ENCODE measurements at regions not wholly inside any gene's neighbourhood (a gene's known extent, or its start where the extent isn't known, plus 50 kb on each side); places are given as distances from the start of the nearest gene placed in this dataset.
"Not testable (repeated sequence)": the region's sequence is repeated elsewhere in the genome, so short reads cannot be mapped to it uniquely, and the experiment has no call there.

DNA sequence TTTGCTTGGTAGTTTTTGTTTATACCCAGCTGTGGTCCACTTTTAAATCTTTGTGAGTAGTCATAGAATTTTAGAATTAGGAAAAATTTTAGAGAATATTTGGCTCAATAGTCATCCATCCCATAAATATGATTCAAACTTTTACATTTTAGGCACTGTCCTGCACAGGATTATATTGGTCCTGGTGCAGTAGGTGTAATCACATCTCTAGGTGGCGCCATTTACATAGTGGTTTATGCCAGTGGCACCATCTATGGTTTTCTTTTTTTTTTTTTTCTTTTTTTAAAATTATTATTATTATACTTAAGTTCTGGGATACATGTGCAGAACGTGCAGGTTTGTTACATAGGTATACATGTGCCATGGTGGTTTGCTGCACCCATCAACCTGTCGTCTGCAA is 260.7 kb upstream of the KCNN2 start:
- Histone ChIP-seq H3K9ac (ENCODE audit: low read length) (no peak overlapping the region), H3K27ac (ENCODE audit: low read depth, low read length) (no peak overlapping the region), H3K9me3 (ENCODE audit: low read length) (no peaks in the 10 kb centered on the region), H3K4me3 (ENCODE audit: low read depth in 1 of 2, low read length in 2 of 2) (no peak overlapping the region), H3K27me3 (ENCODE audit: control insufficient read depth in 1 of 2, insufficient read depth in 2 of 2, low read length in 2 of 2) (no peaks in the 10 kb centered on the region), H3K36me3 (ENCODE audit: insufficient read depth, low read length) (no peaks in the 10 kb centered on the region), H3K4me1 (ENCODE audit: insufficient read depth, low read length) (no peaks in the 10 kb centered on the region)

- no peak overlapping the region for H3K27ac ChIP-seq (ENCODE audit: low read depth, low read length)
These were observed 248.3 kb upstream of the KCNN2 start for GRCh38 chr5:114113604-114114003.

GRCh38 chr5:114116981-114117380 is 244.9 kb upstream of the KCNN2 start:
- Histone ChIP-seq H3K9ac (ENCODE audit: low read length) (no peak overlapping the region), H3K36me3 (ENCODE audit: insufficient read depth, low read length) (no peaks in the 10 kb centered on the region), H3K27me3 (ENCODE audit: control insufficient read depth in 1 of 2, insufficient read depth in 2 of 2, low read length in 2 of 2) (no peaks in the 10 kb centered on the region), H3K4me3 (ENCODE audit: low read depth in 1 of 2, low read length in 2 of 2) (no peak overlapping the region), H3K9me3 (ENCODE audit: low read length) (no peaks in the 10 kb centered on the region), H3K27ac (ENCODE audit: low read depth, low read length) (no peak overlapping the region), H3K4me1 (ENCODE audit: insufficient read depth, low read length) (no peaks in the 10 kb centered on the region)

More at GRCh38 chr5:114113604-114114003, 248.3 kb upstream of the KCNN2 start:
- Histone ChIP-seq H3K36me3 (ENCODE audit: insufficient read depth, low read length) (no peaks in the 10 kb centered on the region), H3K4me1 (ENCODE audit: insufficient read depth, low read length) (no peaks in the 10 kb centered on the region), H3K9ac (ENCODE audit: low read length) (no peak overlapping the region), H3K4me3 (ENCODE audit: low read depth in 1 of 2, low read length in 2 of 2) (no peak overlapping the region), H3K27me3 (ENCODE audit: control insufficient read depth in 1 of 2, insufficient read depth in 2 of 2, low read length in 2 of 2) (no peaks in the 10 kb centered on the region), H3K9me3 (ENCODE audit: low read length) (no peaks in the 10 kb centered on the region)

DNA sequence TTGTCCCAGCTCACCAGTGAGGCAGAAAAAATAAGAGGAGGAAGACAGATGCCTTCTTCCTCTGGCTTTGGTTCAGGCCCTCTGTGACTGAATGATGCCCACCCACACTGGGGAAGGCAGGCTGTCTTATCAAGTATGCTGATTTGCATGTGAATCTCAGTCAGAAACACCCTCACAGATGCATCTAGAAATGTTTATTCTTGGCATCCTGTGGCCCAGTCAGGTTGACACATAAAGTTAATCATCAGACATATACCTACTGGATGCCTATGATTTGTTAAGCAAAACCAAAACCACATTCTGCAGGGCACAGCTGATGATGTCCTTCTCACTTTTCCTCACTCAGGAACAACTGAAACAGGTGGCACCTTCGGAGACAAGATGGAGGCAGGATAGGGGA is 243.4 kb upstream of the KCNN2 start:
- Histone ChIP-seq H3K27me3 (ENCODE audit: control insufficient read depth in 1 of 2, insufficient read depth in 2 of 2, low read length in 2 of 2) (no peaks in the 10 kb centered on the region), H3K4me1 (ENCODE audit: insufficient read depth, low read length) (no peaks in the 10 kb centered on the region), H3K36me3 (ENCODE audit: insufficient read depth, low read length) (no peaks in the 10 kb centered on the region), H3K27ac (ENCODE audit: low read depth, low read length) (no peak overlapping the region), H3K4me3 (ENCODE audit: low read depth in 1 of 2, low read length in 2 of 2) (no peak overlapping the region), H3K9me3 (ENCODE audit: low read length) (no peaks in the 10 kb centered on the region), H3K9ac (ENCODE audit: low read length) (no peak overlapping the region)

GRCh38 chr5:114120166-114120565 is 241.7 kb upstream of the KCNN2 start:
- no peaks in the 10 kb centered on the region for H3K36me3 ChIP-seq (ENCODE audit: insufficient read depth, low read length)
- no peaks in the 10 kb centered on the region for H3K27me3 ChIP-seq (ENCODE audit: control insufficient read depth in 1 of 2, insufficient read depth in 2 of 2, low read length in 2 of 2)
- H3K4me3 ChIP-seq (ENCODE audit: low read depth in 1 of 2, low read length in 2 of 2), result no peak overlapping the region
- no peak overlapping the region for H3K27ac ChIP-seq (ENCODE audit: low read depth, low read length)
- H3K4me1 ChIP-seq (ENCODE audit: insufficient read depth, low read length), result no peaks in the 10 kb centered on the region
- H3K9ac ChIP-seq (ENCODE audit: low read length), result no peak overlapping the region
- no peaks in the 10 kb centered on the region for H3K9me3 ChIP-seq (ENCODE audit: low read length)

DNA sequence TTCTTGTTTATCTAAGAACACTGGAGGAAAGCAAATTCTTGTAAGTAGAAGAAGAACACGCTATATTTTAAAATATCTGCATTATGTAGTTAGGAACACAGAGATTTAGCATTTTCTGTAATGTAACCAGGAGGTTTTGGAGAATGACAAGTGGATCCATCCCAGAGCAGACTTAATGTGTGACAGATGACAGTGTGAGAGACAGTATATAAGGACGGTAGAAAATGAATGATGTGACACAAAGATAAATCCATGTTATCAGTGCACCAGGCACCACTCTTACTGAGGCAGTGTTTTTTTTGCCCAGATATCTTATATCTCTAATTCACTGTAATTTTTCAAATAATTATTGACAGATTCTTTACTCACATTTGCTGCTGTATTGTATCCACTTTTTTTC is 239.0 kb upstream of the KCNN2 start:
- no peaks in the 10 kb centered on the region for H3K27me3 ChIP-seq (ENCODE audit: control insufficient read depth in 1 of 2, insufficient read depth in 2 of 2, low read length in 2 of 2)
- H3K36me3 ChIP-seq (ENCODE audit: insufficient read depth, low read length), result no peaks in the 10 kb centered on the region
- no peak overlapping the region for H3K27ac ChIP-seq (ENCODE audit: low read depth, low read length)
- no peak overlapping the region for H3K9ac ChIP-seq (ENCODE audit: low read length)
- no peaks in the 10 kb centered on the region for H3K4me1 ChIP-seq (ENCODE audit: insufficient read depth, low read length)
- no peaks in the 10 kb centered on the region for H3K9me3 ChIP-seq (ENCODE audit: low read length)
- H3K4me3 ChIP-seq (ENCODE audit: low read depth in 1 of 2, low read length in 2 of 2), result no peak overlapping the region

- Histone ChIP-seq H3K9ac (ENCODE audit: low read length) (no peak overlapping the region), H3K27me3 (ENCODE audit: control insufficient read depth in 1 of 2, insufficient read depth in 2 of 2, low read length in 2 of 2) (no peaks in the 10 kb centered on the region), H3K4me1 (ENCODE audit: insufficient read depth, low read length) (no peaks in the 10 kb centered on the region), H3K9me3 (ENCODE audit: low read length) (no peaks in the 10 kb centered on the region), H3K4me3 (ENCODE audit: low read depth in 1 of 2, low read length in 2 of 2) (no peak overlapping the region), H3K27ac (ENCODE audit: low read depth, low read length) (no peak overlapping the region), H3K36me3 (ENCODE audit: insufficient read depth, low read length) (no peaks in the 10 kb centered on the region)
These were observed 238.2 kb upstream of the KCNN2 start for GRCh38 chr5:114123654-114124053.

- Histone ChIP-seq H3K27ac (ENCODE audit: low read depth, low read length) (no peak overlapping the region), H3K9me3 (ENCODE audit: low read length) (no peaks in the 10 kb centered on the region), H3K9ac (ENCODE audit: low read length) (no peak overlapping the region), H3K4me3 (ENCODE audit: low read depth in 1 of 2, low read length in 2 of 2) (no peak overlapping the region), H3K27me3 (ENCODE audit: control insufficient read depth in 1 of 2, insufficient read depth in 2 of 2, low read length in 2 of 2) (no peaks in the 10 kb centered on the region), H3K4me1 (ENCODE audit: insufficient read depth, low read length) (no peaks in the 10 kb centered on the region), H3K36me3 (ENCODE audit: insufficient read depth, low read length) (no peaks in the 10 kb centered on the region)
These were observed 215.5 kb upstream of the KCNN2 start for GRCh38 chr5:114146398-114146797.

- no peaks in the 10 kb centered on the region for H3K27me3 ChIP-seq (ENCODE audit: control insufficient read depth in 1 of 2, insufficient read depth in 2 of 2, low read length in 2 of 2)
- H3K36me3 ChIP-seq (ENCODE audit: insufficient read depth, low read length), result no peaks in the 10 kb centered on the region
- no peaks in the 10 kb centered on the region for H3K9me3 ChIP-seq (ENCODE audit: low read length)
- no peaks in the 10 kb centered on the region for H3K4me1 ChIP-seq (ENCODE audit: insufficient read depth, low read length)
- H3K4me3 ChIP-seq (ENCODE audit: low read depth in 1 of 2, low read length in 2 of 2), result no peak overlapping the region
- H3K9ac ChIP-seq (ENCODE audit: low read length), result no peak overlapping the region
- no peak overlapping the region for H3K27ac ChIP-seq (ENCODE audit: low read depth, low read length)
These were observed 213.6 kb upstream of the KCNN2 start for GRCh38 chr5:114148253-114148652.

DNA sequence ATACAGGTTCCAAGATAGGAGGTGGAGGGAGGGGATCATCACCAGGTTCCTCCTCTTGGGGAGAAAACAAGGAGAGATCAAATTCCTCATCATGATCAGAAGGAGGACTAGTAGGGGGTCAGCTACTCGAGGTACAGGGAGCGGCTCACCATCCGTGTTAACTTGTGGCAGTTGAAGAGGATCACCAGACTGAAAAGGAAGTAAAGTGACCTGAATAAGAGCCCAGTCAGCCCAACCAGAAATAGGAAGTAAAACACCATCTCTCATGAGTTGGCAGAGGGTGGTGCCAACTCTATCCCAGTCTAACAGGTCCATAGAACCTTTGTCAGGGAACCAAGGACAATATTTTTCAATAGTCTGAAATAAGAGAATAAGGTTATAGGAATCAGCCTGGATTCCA is 213.1 kb upstream of the KCNN2 start:
- H3K27me3 ChIP-seq (ENCODE audit: control insufficient read depth in 1 of 2, insufficient read depth in 2 of 2, low read length in 2 of 2); H3K4me1 ChIP-seq (ENCODE audit: insufficient read depth, low read length); H3K36me3 ChIP-seq (ENCODE audit: insufficient read depth, low read length); H3K9ac ChIP-seq (ENCODE audit: low read length); H3K27ac ChIP-seq (ENCODE audit: low read depth, low read length); H3K9me3 ChIP-seq (ENCODE audit: low read length); H3K4me3 ChIP-seq (ENCODE audit: low read depth in 1 of 2, low read length in 2 of 2): not testable (repeated sequence)

DNA sequence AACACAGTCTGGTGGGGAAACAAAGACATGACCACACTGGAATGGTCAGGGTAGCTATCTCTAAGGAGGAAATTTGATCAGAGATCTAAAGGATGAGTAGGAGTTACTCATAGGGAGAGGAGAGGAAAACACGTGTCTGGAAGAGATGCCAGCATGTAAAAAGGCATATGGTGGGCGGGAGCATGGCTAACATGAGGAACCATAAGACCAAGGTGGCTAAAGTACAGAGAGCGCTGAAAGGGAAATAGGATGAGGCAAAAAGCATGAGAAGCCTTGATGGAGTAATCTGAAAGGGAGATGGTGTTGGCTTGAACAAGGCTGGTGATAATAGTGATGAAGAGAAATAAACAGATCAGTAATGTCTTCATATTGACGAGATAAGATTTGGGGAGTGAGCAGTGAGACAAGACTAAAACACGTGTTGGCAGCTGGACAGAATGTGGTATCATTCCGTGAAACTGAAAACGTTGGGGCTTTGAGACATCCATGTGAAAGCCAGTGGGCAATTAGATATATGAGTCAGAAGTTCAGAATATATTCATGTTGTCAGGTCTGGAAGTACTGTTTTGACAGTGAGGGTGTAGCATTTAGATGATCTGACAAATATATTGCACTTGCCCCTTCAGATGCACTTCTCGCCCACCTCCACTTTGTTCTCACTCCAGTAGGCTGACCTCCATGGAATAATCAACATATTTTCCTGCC is 209.1 kb upstream of the KCNN2 start:
- Histone ChIP-seq H3K4me1 (ENCODE audit: insufficient read depth, low read length) (no peaks in the 10 kb centered on the region), H3K9me3 (ENCODE audit: low read length) (no peaks in the 10 kb centered on the region), H3K4me3 (ENCODE audit: low read depth in 1 of 2, low read length in 2 of 2) (no peak overlapping the region), H3K36me3 (ENCODE audit: insufficient read depth, low read length) (no peaks in the 10 kb centered on the region), H3K27ac (ENCODE audit: low read depth, low read length) (no peak overlapping the region), H3K9ac (ENCODE audit: low read length) (no peak overlapping the region), H3K27me3 (ENCODE audit: control insufficient read depth in 1 of 2, insufficient read depth in 2 of 2, low read length in 2 of 2) (no peaks in the 10 kb centered on the region)

DNA sequence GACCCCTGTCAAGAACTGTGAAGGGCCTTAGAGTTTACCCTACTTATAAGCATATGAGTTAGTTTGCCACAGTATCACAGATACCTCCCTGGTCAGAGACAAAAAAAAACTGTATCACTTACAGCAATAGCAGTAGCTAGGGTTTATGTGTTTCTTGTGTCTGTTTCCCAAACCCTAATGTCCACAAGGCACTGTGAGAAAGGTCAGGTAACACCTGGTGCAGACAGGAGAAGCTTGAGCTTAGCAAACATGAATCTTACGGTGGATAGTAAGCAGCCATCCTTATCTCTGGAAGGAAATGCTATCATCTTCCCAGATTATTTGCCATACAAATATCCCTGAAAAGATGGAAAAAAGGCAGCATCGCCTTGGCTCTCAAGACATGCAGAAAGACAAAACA is 208.5 kb upstream of the KCNN2 start:
- Histone ChIP-seq H3K4me1 (ENCODE audit: insufficient read depth, low read length) (no peaks in the 10 kb centered on the region), H3K9me3 (ENCODE audit: low read length) (no peaks in the 10 kb centered on the region)

More for the DNA sequence above, 208.5 kb upstream of the KCNN2 start:
- Histone ChIP-seq H3K4me3 (ENCODE audit: low read depth in 1 of 2, low read length in 2 of 2) (no peak overlapping the region), H3K36me3 (ENCODE audit: insufficient read depth, low read length) (no peaks in the 10 kb centered on the region), H3K27me3 (ENCODE audit: control insufficient read depth in 1 of 2, insufficient read depth in 2 of 2, low read length in 2 of 2) (no peaks in the 10 kb centered on the region), H3K9ac (ENCODE audit: low read length) (no peak overlapping the region), H3K27ac (ENCODE audit: low read depth, low read length) (no peak overlapping the region)
